Lower leg skin (tissue), 3 donors: ENCODE measurements at regions not wholly inside any gene's neighbourhood (a gene's known extent, or its start where the extent isn't known, plus 50 kb on each side); places are given as distances from the start of the nearest gene placed in this dataset.

Source experiments
- CTCF ChIP-seq, 3 donors: fragments of 450-650 bp; IDR thresholded peaks; one replicate each; pipeline ENCODE4 v1.5.1; 2016; ENCODE audit warnings: antibody characterized with exemption in 3 of 3, mild to moderate bottlenecking in 3 of 3, moderate library complexity in 2 of 3
- POLR2A ChIP-seq, 2 donors: fragments of 450-650 bp; IDR thresholded peaks; one replicate each; pipeline ENCODE4 v1.6.1; 2016 to 2017; ENCODE audit warnings: antibody characterized with exemption in 2 of 2, mild to moderate bottlenecking in 1 of 2, moderate library complexity in 1 of 2

DNA sequence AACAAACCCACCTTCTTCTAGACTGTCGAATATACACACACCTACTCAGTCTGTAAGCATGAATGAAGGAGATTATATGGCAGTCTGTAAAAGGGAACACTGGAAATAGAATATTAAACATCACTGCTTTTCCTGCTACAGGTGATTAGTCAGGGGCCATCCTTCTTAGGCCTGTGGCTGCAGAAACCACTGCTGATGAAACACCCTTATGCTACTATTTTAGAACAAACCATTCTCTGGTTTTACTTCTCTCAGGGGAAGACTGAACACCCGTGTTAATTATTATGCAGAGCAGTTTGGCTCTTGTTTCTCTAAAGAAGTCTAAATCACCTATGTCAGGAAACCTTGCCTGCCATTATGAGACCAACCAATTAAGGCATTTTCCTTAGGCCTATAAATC lies 351.1 kb upstream of the KLF6 start:
- no peak for TF ChIP-seq CTCF (IDR thresholded peaks at IDR 0.05)
- TF ChIP-seq POLR2A (IDR thresholded peaks at IDR 0.05), result no peak
